Astrocyte of the spinal cord (primary cell): ENCODE measurements at regions not wholly inside any gene's neighbourhood (a gene's known extent, or its start where the extent isn't known, plus 50 kb on each side); places are given as distances from the start of the nearest gene placed in this dataset.

ENCODE experiments used
- DNase-seq: peaks from one replicate; pipeline ENCODE4 v3.0.0; 2011; ENCODE audit warnings: low read depth, low spot score
- H3K4me3 ChIP-seq: 2 replicates; pipeline ENCODE4 v1.5.1; 2011; ENCODE audit warnings: low read depth, mild to moderate bottlenecking, low read length, moderate library complexity
- in situ Hi-C: cut with HindIII; loops from 2 replicates; pipeline ENCODE4 v1.10.0; 2017; ENCODE audit warnings: low sequenced_read_pairs
- TF ChIP-seq, protein P1 (sequence below): IDR thresholded peaks from 2 replicates; pipeline ENCODE4 v1.5.1; 2012; ENCODE audit warnings: low read depth, mild to moderate bottlenecking, low read length, inconsistent platforms

DNA sequence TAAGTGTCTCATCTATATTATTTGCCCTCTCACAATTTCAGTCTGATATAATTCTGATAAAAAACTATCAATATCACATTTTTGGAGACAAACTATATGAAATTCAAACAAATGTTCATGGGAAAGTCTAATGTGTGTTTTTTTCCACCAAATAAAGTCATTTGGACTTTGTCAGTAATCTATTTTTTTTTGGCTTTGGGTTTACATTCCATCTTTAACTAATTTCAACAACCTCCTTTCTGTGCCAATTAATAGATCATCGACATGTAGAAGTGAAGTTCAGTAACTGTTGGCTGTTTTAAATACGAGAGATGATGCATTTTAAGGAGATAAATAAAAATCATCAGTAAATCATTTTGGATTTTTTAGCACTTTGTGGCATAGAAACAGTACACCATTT lies 1623.0 kb upstream of the ACVR2A start:
- no peak overlapping the region for H3K4me3 ChIP-seq
- TF ChIP-seq, protein P1, sequence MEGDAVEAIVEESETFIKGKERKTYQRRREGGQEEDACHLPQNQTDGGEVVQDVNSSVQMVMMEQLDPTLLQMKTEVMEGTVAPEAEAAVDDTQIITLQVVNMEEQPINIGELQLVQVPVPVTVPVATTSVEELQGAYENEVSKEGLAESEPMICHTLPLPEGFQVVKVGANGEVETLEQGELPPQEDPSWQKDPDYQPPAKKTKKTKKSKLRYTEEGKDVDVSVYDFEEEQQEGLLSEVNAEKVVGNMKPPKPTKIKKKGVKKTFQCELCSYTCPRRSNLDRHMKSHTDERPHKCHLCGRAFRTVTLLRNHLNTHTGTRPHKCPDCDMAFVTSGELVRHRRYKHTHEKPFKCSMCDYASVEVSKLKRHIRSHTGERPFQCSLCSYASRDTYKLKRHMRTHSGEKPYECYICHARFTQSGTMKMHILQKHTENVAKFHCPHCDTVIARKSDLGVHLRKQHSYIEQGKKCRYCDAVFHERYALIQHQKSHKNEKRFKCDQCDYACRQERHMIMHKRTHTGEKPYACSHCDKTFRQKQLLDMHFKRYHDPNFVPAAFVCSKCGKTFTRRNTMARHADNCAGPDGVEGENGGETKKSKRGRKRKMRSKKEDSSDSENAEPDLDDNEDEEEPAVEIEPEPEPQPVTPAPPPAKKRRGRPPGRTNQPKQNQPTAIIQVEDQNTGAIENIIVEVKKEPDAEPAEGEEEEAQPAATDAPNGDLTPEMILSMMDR = no peak
- in situ Hi-C loops = no loop called here
- DNase-seq = no peak

DNA sequence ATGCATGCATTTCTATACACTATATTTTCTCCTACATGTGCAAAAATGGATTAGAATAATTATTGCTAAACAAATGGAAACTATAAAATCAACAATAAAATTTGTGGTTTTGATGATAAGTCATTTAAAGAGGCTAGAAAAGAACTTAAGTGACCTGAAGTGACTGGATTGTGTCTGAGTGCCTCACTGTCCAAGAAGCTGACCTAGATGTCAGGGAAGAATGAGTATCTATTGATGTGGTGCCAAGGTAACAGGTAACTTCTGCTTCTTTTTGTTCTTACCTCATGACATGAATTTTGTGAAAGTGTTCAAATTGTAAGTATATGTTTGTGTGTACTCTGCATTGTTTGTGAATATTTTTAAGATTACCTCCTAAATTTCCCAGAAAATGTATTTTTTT lies 1623.9 kb upstream of the ACVR2A start:
- no peak for DNase-seq
- no peak overlapping the region for H3K4me3 ChIP-seq
- TF ChIP-seq, protein P1 = no peak
- in situ Hi-C loops = no loop called here

DNA sequence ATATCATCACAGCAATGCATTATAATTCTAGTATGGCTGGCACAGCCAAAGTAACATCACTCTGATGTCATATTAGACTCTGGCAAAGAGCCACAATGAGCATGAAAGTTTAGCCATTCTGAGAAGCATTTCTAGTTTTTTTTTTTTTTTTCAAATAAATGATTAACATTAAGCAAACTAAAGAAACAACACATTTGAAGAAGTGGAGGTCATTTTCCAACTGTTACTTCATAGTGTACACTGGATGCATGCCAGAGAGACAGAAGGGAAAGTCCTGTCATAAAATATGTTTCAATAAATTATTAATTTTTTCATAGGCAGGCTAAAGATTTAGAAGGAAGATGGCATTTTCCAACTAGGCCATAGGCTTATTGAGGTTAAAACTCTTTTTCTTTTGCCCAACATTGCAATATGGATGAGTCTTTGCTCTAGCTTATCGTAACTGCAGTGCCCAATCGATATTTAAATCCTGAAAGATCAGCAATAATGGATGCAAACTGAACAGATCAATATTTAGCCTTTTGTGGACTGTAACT lies 1630.4 kb upstream of the ACVR2A start:
- no peak overlapping the region for H3K4me3 ChIP-seq
- DNase-seq = no peak
- in situ Hi-C loops = no loop called here
- TF ChIP-seq, protein P1 = no peak

DNA sequence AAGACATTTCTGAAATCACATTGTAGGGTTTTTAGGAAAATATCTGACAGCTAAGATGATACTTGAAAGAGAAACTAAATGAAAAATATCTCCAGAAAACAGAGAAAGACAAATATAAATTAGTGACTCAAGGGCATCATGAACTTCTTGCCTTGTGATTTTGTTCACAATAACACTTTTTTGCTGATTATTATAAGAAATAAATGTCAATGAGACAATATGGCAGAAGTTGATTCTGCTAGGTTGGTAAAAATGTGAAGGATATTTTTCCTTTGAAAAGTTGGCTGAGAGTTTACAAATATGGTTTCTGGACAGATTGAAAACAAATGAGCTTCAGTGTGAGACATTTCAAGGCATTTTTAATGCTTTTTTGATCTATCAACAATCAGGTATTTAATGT lies 1631.2 kb upstream of the ACVR2A start:
- TF ChIP-seq, protein P1 = no peak
- in situ Hi-C loops = no loop called here
- no peak overlapping the region for H3K4me3 ChIP-seq
- no peak for DNase-seq

DNA sequence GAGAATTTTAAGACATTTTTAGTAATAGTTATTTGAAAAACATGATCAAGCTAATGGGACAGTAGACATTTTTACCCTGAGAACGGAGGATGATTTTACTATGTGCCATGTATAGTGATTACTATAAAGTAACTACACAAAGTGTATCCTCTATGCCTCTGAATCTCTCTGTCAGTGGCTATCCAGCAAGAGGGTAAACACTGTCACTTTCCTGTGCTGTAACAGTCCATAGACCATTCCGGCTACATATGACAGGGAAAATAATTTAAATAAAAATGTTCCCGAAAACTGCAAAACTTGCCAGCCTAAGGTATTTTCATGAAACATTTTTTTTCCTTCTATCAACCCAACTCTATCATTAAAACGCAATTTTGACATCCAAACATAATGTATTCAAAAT lies 1632.2 kb upstream of the ACVR2A start:
- in situ Hi-C loops = no loop called here
- H3K4me3 ChIP-seq = no peak overlapping the region
- DNase-seq = no peak
- TF ChIP-seq, protein P1 = no peak

DNA sequence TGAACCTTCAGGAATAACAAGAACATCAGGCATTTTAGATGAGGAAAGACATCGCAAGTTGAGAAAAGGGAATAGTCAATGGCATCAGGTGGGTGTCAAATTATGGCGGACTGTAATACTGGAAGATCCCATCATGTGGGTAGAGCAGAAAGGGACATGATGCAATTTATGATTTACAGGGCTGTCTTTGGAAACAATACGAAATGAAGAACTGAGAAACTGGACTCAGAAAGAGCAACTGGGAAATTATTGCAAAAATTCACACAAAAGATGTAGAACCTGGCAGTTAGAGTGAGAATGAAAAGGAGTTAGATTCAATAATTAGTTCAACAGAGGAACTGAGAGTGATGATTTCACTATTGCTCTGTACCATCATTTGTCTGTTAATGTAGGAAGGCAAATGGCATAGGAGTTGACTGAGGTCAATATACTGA lies 1635.0 kb upstream of the ACVR2A start:
- TF ChIP-seq, protein P1 = no peak
- H3K4me3 ChIP-seq = no peak overlapping the region
- in situ Hi-C loops = no loop called here
- no peak for DNase-seq

DNA sequence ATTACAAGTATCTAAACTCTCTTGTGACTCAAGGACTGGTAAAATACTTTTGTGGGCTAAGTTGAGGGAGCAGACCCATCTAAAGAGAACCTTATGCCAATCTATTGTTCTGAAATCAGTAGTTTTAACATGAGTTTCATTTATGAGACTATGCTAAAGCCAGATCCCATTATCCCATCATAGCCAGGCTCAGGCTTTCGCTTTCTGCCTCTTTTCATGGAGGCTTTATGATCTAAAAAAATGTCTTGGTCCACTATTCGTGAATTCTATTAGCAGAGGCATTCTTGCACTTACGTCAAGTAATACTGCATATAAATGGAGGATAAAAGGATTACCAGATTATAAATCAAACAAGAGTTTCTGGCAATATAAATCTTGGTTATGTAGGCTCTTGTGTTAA lies 1636.9 kb upstream of the ACVR2A start:
- in situ Hi-C loops = no loop called here
- no peak for DNase-seq
- no peak overlapping the region for H3K4me3 ChIP-seq
- TF ChIP-seq, protein P1 = no peak
